ENCODE measurements at regions not wholly inside any gene's neighbourhood (a gene's known extent, or its start where the extent isn't known, plus 50 kb on each side); places are given as distances from the start of the nearest gene placed in this dataset.

GRCh38 chr20:52838510-52839241 lies 133.5 kb upstream of the TSHZ2 start:
- no peak for DNase-seq

GRCh38 chr20:52837378-52837777 lies 134.8 kb upstream of the TSHZ2 start:
- Histone ChIP-seq H3K36me3 (no peaks in the 10 kb centered on the region), H3K4me3 (no peak overlapping the region), H3K4me1 (no peaks in the 10 kb centered on the region), H3K27ac (no peak overlapping the region), H3K9me3 (no peaks in the 10 kb centered on the region), H3K27me3 (no peaks in the 10 kb centered on the region)
- no peak for TF ChIP-seq CTCF (IDR thresholded peaks at IDR 0.05)
- intact Hi-C loops (cut with DNase I; ENCODE audit: low total_unique reads) = no loop called here
- no peak for DNase-seq

More at GRCh38 chr20:52838510-52839241, 133.5 kb upstream of the TSHZ2 start:
- no peak for TF ChIP-seq CTCF (IDR thresholded peaks at IDR 0.05)
- Histone ChIP-seq H3K4me3 (no peak overlapping the region), H3K27ac (no peak overlapping the region), H3K9me3 (no peaks in the 10 kb centered on the region), H3K4me1 (no peaks in the 10 kb centered on the region), H3K36me3 (no peaks in the 10 kb centered on the region), H3K27me3 (no peaks in the 10 kb centered on the region)
- intact Hi-C loops (cut with DNase I; ENCODE audit: low total_unique reads) = no loop called here

GRCh38 chr20:52833901-52834300 lies 138.3 kb upstream of the TSHZ2 start:
- DNase-seq = no peak
- H3K9me3 ChIP-seq = no peaks in the 10 kb centered on the region
- TF ChIP-seq CTCF (IDR thresholded peaks at IDR 0.05) = no peak
- no peaks in the 10 kb centered on the region for H3K4me1 ChIP-seq
- intact Hi-C loops (cut with DNase I; ENCODE audit: low total_unique reads) = no loop called here
- no peak overlapping the region for H3K27ac ChIP-seq
- H3K27me3 ChIP-seq = no peaks in the 10 kb centered on the region
- H3K4me3 ChIP-seq = no peak overlapping the region
- H3K36me3 ChIP-seq = no peaks in the 10 kb centered on the region

GRCh38 chr20:52832151-52832774 lies 139.9 kb upstream of the TSHZ2 start:
- no peaks in the 10 kb centered on the region for H3K4me1 ChIP-seq
- H3K36me3 ChIP-seq = no peaks in the 10 kb centered on the region
- intact Hi-C loops (cut with DNase I; ENCODE audit: low total_unique reads) = no loop called here
- no peak for DNase-seq
- H3K27ac ChIP-seq = no peak overlapping the region
- no peak for TF ChIP-seq CTCF (IDR thresholded peaks at IDR 0.05)
- H3K4me3 ChIP-seq = no peak overlapping the region
- H3K27me3 ChIP-seq = no peaks in the 10 kb centered on the region
- H3K9me3 ChIP-seq = no peaks in the 10 kb centered on the region

GRCh38 chr20:52830598-52830997 lies 141.6 kb upstream of the TSHZ2 start:
- intact Hi-C loops (cut with DNase I; ENCODE audit: low total_unique reads) = no loop called here
- Histone ChIP-seq H3K27me3 (no peaks in the 10 kb centered on the region), H3K4me3 (no peak overlapping the region), H3K9me3 (peaks cover 0 to 3% (median 0%) of the 10 kb centered on the region in 3 donors), H3K36me3 (no peaks in the 10 kb centered on the region), H3K27ac (no peak overlapping the region), H3K4me1 (no peaks in the 10 kb centered on the region)
- no peak for TF ChIP-seq CTCF (IDR thresholded peaks at IDR 0.05)
- DNase-seq = no peak

All from tibial artery (tissue), 4 donors.